ENCODE measurements at regions not wholly inside any gene's neighbourhood (a gene's known extent, or its start where the extent isn't known, plus 50 kb on each side); places are given as distances from the start of the nearest gene placed in this dataset.

DNA sequence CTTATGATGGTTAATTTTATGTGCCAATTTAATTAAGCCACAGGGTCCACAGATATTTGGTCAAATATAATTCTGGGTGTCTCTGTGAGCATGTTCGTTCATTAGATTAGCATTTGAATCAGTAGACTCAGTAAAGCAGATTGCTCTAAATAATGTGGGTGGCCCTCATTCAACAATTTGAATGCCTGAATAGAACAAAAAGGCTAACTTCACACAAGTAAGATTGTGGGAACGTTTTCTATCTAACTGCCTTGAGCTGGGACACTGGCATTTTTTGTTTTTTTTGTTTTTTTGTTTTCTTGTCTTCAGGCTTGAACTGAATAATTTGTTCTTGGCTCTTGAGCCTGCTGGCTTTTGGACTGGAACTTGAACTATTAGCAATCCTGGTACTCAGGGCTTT, 292.4 kb upstream of the SPANXN4 start:
- TF ChIP-seq, protein P1, sequence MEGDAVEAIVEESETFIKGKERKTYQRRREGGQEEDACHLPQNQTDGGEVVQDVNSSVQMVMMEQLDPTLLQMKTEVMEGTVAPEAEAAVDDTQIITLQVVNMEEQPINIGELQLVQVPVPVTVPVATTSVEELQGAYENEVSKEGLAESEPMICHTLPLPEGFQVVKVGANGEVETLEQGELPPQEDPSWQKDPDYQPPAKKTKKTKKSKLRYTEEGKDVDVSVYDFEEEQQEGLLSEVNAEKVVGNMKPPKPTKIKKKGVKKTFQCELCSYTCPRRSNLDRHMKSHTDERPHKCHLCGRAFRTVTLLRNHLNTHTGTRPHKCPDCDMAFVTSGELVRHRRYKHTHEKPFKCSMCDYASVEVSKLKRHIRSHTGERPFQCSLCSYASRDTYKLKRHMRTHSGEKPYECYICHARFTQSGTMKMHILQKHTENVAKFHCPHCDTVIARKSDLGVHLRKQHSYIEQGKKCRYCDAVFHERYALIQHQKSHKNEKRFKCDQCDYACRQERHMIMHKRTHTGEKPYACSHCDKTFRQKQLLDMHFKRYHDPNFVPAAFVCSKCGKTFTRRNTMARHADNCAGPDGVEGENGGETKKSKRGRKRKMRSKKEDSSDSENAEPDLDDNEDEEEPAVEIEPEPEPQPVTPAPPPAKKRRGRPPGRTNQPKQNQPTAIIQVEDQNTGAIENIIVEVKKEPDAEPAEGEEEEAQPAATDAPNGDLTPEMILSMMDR (IDR thresholded peaks at IDR 0.05 in 4 of 5, conservative IDR thresholded peaks at IDR 0.05 in 1 of 5), result no peak
- TF ChIP-seq POLR2A (IDR thresholded peaks at IDR 0.05), result no peak

All from gastrocnemius medialis (tissue), 4 donors.